ENCODE measurements at regions not wholly inside any gene's neighbourhood (a gene's known extent, or its start where the extent isn't known, plus 50 kb on each side); places are given as distances from the start of the nearest gene placed in this dataset.

DNA sequence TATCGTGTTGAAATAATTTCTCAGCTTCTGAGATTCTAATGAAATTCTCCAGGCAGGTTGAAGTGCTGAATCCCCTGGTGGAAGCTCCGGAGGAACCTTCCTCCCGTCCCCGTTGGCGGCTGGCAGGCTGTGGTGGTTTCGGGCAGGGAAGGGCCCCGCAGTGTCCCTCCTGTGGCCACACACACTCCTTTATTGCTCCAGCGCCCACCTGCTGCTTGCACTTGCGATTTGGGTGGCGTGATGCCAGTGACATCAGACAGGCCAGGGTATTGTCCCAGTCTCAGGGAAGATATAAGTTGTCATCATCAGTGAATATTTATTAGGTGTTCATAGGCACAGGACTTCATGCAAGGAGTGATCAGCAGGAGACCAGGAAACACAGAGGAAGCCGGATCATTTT is 530.4 kb downstream of the QKI start:
- no peak overlapping the region for H3K4me3 ChIP-seq (ENCODE audit: low read depth in 1 of 2, low read length in 2 of 2)
- no peaks in the 10 kb centered on the region for H3K27me3 ChIP-seq (ENCODE audit: control insufficient read depth in 1 of 2, insufficient read depth in 2 of 2, low read length in 2 of 2)
- no peaks in the 10 kb centered on the region for H3K4me1 ChIP-seq (ENCODE audit: control insufficient read depth in 1 of 2, insufficient read depth in 2 of 2, low read length in 2 of 2)
- no peaks in the 10 kb centered on the region for H3K9me3 ChIP-seq (ENCODE audit: control insufficient read depth in 1 of 2, low read length in 2 of 2)
- no peaks in the 10 kb centered on the region for H3K36me3 ChIP-seq (ENCODE audit: control insufficient read depth in 1 of 2, insufficient read depth in 2 of 2, low read length in 2 of 2)
- no peak overlapping the region for H3K9ac ChIP-seq (ENCODE audit: low read depth in 1 of 2, low read length in 2 of 2)
- H3K27ac ChIP-seq (ENCODE audit: low read depth, low read length): no peak overlapping the region

- H3K9ac ChIP-seq (ENCODE audit: low read depth in 1 of 2, low read length in 2 of 2): no peak overlapping the region
- H3K4me1 ChIP-seq (ENCODE audit: control insufficient read depth in 1 of 2, insufficient read depth in 2 of 2, low read length in 2 of 2): no peaks in the 10 kb centered on the region
- no peaks in the 10 kb centered on the region for H3K36me3 ChIP-seq (ENCODE audit: control insufficient read depth in 1 of 2, insufficient read depth in 2 of 2, low read length in 2 of 2)
- no peak overlapping the region for H3K4me3 ChIP-seq (ENCODE audit: low read depth in 1 of 2, low read length in 2 of 2)
- H3K27ac ChIP-seq (ENCODE audit: low read depth, low read length): no peak overlapping the region
- H3K9me3 ChIP-seq (ENCODE audit: control insufficient read depth in 1 of 2, low read length in 2 of 2): peaks cover 0 to 5% of the 10 kb centered on the region in 2 donors
- no peaks in the 10 kb centered on the region for H3K27me3 ChIP-seq (ENCODE audit: control insufficient read depth in 1 of 2, insufficient read depth in 2 of 2, low read length in 2 of 2)
Measured at GRCh38 chr6:163943607-163944385, 529.3 kb downstream of the QKI start.

- Histone ChIP-seq H3K9me3 (ENCODE audit: control insufficient read depth in 1 of 2, low read length in 2 of 2) (peaks cover 0 to 5% of the 10 kb centered on the region in 2 donors), H3K9ac (ENCODE audit: low read depth in 1 of 2, low read length in 2 of 2) (no peak overlapping the region), H3K27ac (ENCODE audit: low read depth, low read length) (no peak overlapping the region), H3K27me3 (ENCODE audit: control insufficient read depth in 1 of 2, insufficient read depth in 2 of 2, low read length in 2 of 2) (no peaks in the 10 kb centered on the region), H3K4me3 (ENCODE audit: low read depth in 1 of 2, low read length in 2 of 2) (no peak overlapping the region), H3K36me3 (ENCODE audit: control insufficient read depth in 1 of 2, insufficient read depth in 2 of 2, low read length in 2 of 2) (no peaks in the 10 kb centered on the region), H3K4me1 (ENCODE audit: control insufficient read depth in 1 of 2, insufficient read depth in 2 of 2, low read length in 2 of 2) (no peaks in the 10 kb centered on the region)
Measured at GRCh38 chr6:163942790-163943189, 528.3 kb downstream of the QKI start.

DNA sequence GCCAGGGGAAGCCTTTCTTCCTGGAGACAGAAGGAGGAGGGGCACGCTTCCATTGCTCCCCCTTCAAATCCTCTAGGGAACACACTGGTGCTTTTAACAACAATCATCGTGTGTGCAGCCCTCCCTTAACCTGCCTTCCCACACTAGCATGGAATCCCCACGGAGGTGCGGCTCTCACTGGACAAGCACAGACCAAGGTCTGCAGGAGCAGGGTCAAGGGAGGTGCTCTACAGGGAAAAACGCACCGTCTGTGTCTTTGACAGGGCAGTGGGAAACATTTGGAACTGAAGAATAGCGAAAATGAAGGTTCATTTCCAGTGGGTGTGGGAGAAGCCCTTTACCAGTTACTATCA is 527.1 kb downstream of the QKI start:
- peaks cover 0 to 5% of the 10 kb centered on the region in 2 donors for H3K9me3 ChIP-seq (ENCODE audit: control insufficient read depth in 1 of 2, low read length in 2 of 2)
- no peaks in the 10 kb centered on the region for H3K4me1 ChIP-seq (ENCODE audit: control insufficient read depth in 1 of 2, insufficient read depth in 2 of 2, low read length in 2 of 2)
- no peaks in the 10 kb centered on the region for H3K27me3 ChIP-seq (ENCODE audit: control insufficient read depth in 1 of 2, insufficient read depth in 2 of 2, low read length in 2 of 2)
- no peak overlapping the region for H3K9ac ChIP-seq (ENCODE audit: low read depth in 1 of 2, low read length in 2 of 2)
- no peaks in the 10 kb centered on the region for H3K36me3 ChIP-seq (ENCODE audit: control insufficient read depth in 1 of 2, insufficient read depth in 2 of 2, low read length in 2 of 2)
- H3K4me3 ChIP-seq (ENCODE audit: low read depth in 1 of 2, low read length in 2 of 2): no peak overlapping the region
- H3K27ac ChIP-seq (ENCODE audit: low read depth, low read length): no peak overlapping the region

DNA sequence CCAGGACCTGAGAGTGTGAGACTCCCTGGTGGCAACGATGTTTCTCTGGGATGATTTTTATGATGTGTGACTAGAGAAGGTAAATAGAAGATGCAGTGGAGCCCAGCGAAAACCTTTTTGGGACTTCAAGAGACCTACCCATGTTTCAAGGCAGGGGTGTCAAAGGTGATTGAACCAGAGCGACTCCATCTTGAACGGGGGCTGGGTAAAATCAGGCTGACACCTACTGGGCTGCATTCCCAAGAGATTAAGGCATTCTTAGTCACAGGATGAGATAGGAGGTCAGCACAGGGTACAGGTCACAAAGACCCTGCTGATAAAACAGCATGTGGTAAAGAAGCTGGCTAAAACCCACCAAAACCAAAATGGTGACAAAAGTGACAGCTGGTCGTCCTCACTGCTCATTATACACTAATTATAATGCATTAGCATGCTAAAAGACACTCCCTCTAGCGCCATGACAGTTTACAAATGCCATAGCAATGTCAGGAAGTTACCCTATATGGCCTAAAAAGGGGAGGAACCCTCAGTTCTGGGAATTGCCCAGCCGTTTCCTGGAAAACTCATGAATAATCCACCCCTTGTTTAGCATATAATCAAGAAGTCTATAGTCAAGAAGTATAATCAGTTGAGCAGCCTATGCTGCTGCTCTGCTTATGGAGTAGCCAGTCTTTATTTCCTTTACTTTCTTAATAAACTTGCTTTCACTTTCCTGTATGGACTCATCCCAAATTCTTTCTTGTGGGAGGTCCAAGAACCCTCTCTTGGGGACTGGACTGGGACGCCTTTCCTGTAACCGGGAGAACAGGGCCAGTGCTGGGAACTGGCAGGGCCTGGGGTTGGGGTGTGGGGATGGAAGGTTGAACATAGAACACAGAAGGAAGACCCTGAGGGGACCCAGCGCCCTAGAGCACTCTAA is 526.4 kb downstream of the QKI start:
- Histone ChIP-seq H3K27ac (ENCODE audit: low read depth, low read length) (no peak overlapping the region), H3K4me3 (ENCODE audit: low read depth in 1 of 2, low read length in 2 of 2) (no peak overlapping the region), H3K36me3 (ENCODE audit: control insufficient read depth in 1 of 2, insufficient read depth in 2 of 2, low read length in 2 of 2) (no peaks in the 10 kb centered on the region), H3K4me1 (ENCODE audit: control insufficient read depth in 1 of 2, insufficient read depth in 2 of 2, low read length in 2 of 2) (no peaks in the 10 kb centered on the region), H3K9me3 (ENCODE audit: control insufficient read depth in 1 of 2, low read length in 2 of 2) (peaks cover 0 to 5% of the 10 kb centered on the region in 2 donors), H3K9ac (ENCODE audit: low read depth in 1 of 2, low read length in 2 of 2) (no peak overlapping the region), H3K27me3 (ENCODE audit: control insufficient read depth in 1 of 2, insufficient read depth in 2 of 2, low read length in 2 of 2) (no peaks in the 10 kb centered on the region)

DNA sequence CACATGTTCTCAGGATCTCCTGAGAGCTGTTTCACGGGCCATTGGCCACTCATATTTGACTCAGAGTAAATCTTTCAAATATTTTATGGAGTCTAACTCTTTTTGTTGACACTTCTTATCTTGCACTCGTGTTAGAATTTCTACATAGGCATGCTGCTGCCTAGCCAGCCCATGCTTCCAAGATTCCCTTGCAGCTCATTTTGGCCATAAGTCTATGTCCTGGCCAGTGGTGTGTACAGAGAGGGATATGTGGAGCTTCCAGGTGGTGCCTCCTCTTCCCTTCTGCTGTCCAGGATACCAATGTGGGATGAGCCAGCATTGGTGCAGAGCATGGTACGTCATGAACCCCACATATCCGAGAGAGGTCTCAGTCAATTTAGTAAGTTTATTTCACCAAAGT is 522.6 kb downstream of the QKI start:
- no peaks in the 10 kb centered on the region for H3K36me3 ChIP-seq (ENCODE audit: control insufficient read depth in 1 of 2, insufficient read depth in 2 of 2, low read length in 2 of 2)
- peaks cover 0 to 4% of the 10 kb centered on the region in 2 donors for H3K27me3 ChIP-seq (ENCODE audit: control insufficient read depth in 1 of 2, insufficient read depth in 2 of 2, low read length in 2 of 2)
- no peak overlapping the region for H3K9ac ChIP-seq (ENCODE audit: low read depth in 1 of 2, low read length in 2 of 2)
- no peak overlapping the region for H3K4me3 ChIP-seq (ENCODE audit: low read depth in 1 of 2, low read length in 2 of 2)
- H3K27ac ChIP-seq (ENCODE audit: low read depth, low read length): no peak overlapping the region
- no peaks in the 10 kb centered on the region for H3K4me1 ChIP-seq (ENCODE audit: control insufficient read depth in 1 of 2, insufficient read depth in 2 of 2, low read length in 2 of 2)
- H3K9me3 ChIP-seq (ENCODE audit: control insufficient read depth in 1 of 2, low read length in 2 of 2): peaks cover 3 to 5% of the 10 kb centered on the region in 2 donors

GRCh38 chr6:163935158-163935762 is 520.7 kb downstream of the QKI start:
- no peak overlapping the region for H3K4me3 ChIP-seq (ENCODE audit: low read depth in 1 of 2, low read length in 2 of 2)
- H3K27ac ChIP-seq (ENCODE audit: low read depth, low read length): no peak overlapping the region
- no peaks in the 10 kb centered on the region for H3K36me3 ChIP-seq (ENCODE audit: control insufficient read depth in 1 of 2, insufficient read depth in 2 of 2, low read length in 2 of 2)
- no peak overlapping the region for H3K9ac ChIP-seq (ENCODE audit: low read depth in 1 of 2, low read length in 2 of 2)
- peaks cover 0 to 4% of the 10 kb centered on the region in 2 donors for H3K27me3 ChIP-seq (ENCODE audit: control insufficient read depth in 1 of 2, insufficient read depth in 2 of 2, low read length in 2 of 2)
- H3K4me1 ChIP-seq (ENCODE audit: control insufficient read depth in 1 of 2, insufficient read depth in 2 of 2, low read length in 2 of 2): no peaks in the 10 kb centered on the region
- H3K9me3 ChIP-seq (ENCODE audit: control insufficient read depth in 1 of 2, low read length in 2 of 2): peaks cover 4 to 5% of the 10 kb centered on the region in 2 donors

DNA sequence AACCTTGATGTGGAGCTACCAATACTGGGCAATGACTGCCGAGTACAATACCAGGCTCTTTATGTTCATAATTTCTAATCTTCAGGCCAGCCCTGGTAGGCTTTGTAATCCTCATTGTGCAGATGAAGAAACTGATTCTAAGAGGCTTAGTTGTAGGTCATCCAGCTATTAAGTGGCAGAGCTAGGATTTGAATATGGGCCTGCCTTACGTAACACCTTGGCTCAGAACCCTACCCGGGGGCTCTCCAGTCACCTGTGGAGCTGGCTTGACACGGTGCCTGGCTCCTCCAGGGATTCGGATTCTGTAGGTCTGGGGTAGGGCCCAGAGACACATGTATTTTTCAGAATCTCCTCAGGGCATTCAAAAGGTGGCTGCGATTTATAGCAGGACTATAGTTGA is 515.5 kb downstream of the QKI start:
- no peak overlapping the region for H3K27ac ChIP-seq (ENCODE audit: low read depth, low read length)
- peaks cover 0 to 4% of the 10 kb centered on the region in 2 donors for H3K27me3 ChIP-seq (ENCODE audit: control insufficient read depth in 1 of 2, insufficient read depth in 2 of 2, low read length in 2 of 2)
- no peak overlapping the region for H3K9ac ChIP-seq (ENCODE audit: low read depth in 1 of 2, low read length in 2 of 2)
- H3K4me3 ChIP-seq (ENCODE audit: low read depth in 1 of 2, low read length in 2 of 2): no peak overlapping the region
- peaks cover 2 to 4% of the 10 kb centered on the region in 2 donors for H3K9me3 ChIP-seq (ENCODE audit: control insufficient read depth in 1 of 2, low read length in 2 of 2)
- H3K36me3 ChIP-seq (ENCODE audit: control insufficient read depth in 1 of 2, insufficient read depth in 2 of 2, low read length in 2 of 2): no peaks in the 10 kb centered on the region
- no peaks in the 10 kb centered on the region for H3K4me1 ChIP-seq (ENCODE audit: control insufficient read depth in 1 of 2, insufficient read depth in 2 of 2, low read length in 2 of 2)

DNA sequence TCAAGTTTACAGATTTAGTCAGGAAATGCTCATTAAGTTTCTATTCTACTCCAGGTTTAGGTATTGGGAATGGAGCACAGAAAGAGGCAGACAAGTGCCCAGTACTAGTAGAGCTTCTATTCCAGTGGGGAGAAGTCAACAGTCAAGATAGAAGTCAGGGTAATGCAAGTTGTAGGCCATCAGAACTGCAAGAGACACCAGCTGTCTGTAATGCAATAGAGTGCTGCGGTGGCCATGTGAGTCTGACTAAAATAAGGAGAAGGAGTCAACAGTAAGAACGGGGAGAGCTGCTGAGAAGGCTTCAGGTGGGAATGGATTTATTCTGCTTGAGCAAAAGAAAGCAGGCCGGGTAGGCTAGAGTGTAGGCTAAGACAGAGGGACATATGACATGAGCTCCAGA is 515.0 kb downstream of the QKI start:
- peaks cover 2 to 4% of the 10 kb centered on the region in 2 donors for H3K9me3 ChIP-seq (ENCODE audit: control insufficient read depth in 1 of 2, low read length in 2 of 2)
- H3K9ac ChIP-seq (ENCODE audit: low read depth in 1 of 2, low read length in 2 of 2): no peak overlapping the region
- no peaks in the 10 kb centered on the region for H3K36me3 ChIP-seq (ENCODE audit: control insufficient read depth in 1 of 2, insufficient read depth in 2 of 2, low read length in 2 of 2)
- H3K27ac ChIP-seq (ENCODE audit: low read depth, low read length): no peak overlapping the region
- no peak overlapping the region for H3K4me3 ChIP-seq (ENCODE audit: low read depth in 1 of 2, low read length in 2 of 2)
- no peaks in the 10 kb centered on the region for H3K4me1 ChIP-seq (ENCODE audit: control insufficient read depth in 1 of 2, insufficient read depth in 2 of 2, low read length in 2 of 2)
- peaks cover 0 to 2% of the 10 kb centered on the region in 2 donors for H3K27me3 ChIP-seq (ENCODE audit: control insufficient read depth in 1 of 2, insufficient read depth in 2 of 2, low read length in 2 of 2)

- no peaks in the 10 kb centered on the region for H3K36me3 ChIP-seq (ENCODE audit: control insufficient read depth in 1 of 2, insufficient read depth in 2 of 2, low read length in 2 of 2)
- no peak overlapping the region for H3K27ac ChIP-seq (ENCODE audit: low read depth, low read length)
- H3K4me3 ChIP-seq (ENCODE audit: low read depth in 1 of 2, low read length in 2 of 2): no peak overlapping the region
- peaks cover 0 to 2% of the 10 kb centered on the region in 2 donors for H3K9me3 ChIP-seq (ENCODE audit: control insufficient read depth in 1 of 2, low read length in 2 of 2)
- H3K4me1 ChIP-seq (ENCODE audit: control insufficient read depth in 1 of 2, insufficient read depth in 2 of 2, low read length in 2 of 2): no peaks in the 10 kb centered on the region
- no peaks in the 10 kb centered on the region for H3K27me3 ChIP-seq (ENCODE audit: control insufficient read depth in 1 of 2, insufficient read depth in 2 of 2, low read length in 2 of 2)
- H3K9ac ChIP-seq (ENCODE audit: low read depth in 1 of 2, low read length in 2 of 2): no peak overlapping the region
Measured at GRCh38 chr6:163926642-163927041, 512.1 kb downstream of the QKI start.
